ENCODE measurements at regions not wholly inside any gene's neighbourhood (a gene's known extent, or its start where the extent isn't known, plus 50 kb on each side); places are given as distances from the start of the nearest gene placed in this dataset.

GRCh38 chr13:109397285-109397684 is 389.1 kb downstream of the IRS2 start:
- Histone ChIP-seq H3K27me3 (no peaks in the 10 kb centered on the region), H3K9me3 (no peaks in the 10 kb centered on the region), H3K4me1 (no peaks in the 10 kb centered on the region), H3K36me3 (no peaks in the 10 kb centered on the region), H3K27ac (no peak overlapping the region), H3K4me3 (no peak overlapping the region)
- TF ChIP-seq, protein P1, sequence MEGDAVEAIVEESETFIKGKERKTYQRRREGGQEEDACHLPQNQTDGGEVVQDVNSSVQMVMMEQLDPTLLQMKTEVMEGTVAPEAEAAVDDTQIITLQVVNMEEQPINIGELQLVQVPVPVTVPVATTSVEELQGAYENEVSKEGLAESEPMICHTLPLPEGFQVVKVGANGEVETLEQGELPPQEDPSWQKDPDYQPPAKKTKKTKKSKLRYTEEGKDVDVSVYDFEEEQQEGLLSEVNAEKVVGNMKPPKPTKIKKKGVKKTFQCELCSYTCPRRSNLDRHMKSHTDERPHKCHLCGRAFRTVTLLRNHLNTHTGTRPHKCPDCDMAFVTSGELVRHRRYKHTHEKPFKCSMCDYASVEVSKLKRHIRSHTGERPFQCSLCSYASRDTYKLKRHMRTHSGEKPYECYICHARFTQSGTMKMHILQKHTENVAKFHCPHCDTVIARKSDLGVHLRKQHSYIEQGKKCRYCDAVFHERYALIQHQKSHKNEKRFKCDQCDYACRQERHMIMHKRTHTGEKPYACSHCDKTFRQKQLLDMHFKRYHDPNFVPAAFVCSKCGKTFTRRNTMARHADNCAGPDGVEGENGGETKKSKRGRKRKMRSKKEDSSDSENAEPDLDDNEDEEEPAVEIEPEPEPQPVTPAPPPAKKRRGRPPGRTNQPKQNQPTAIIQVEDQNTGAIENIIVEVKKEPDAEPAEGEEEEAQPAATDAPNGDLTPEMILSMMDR (IDR thresholded peaks at IDR 0.05): no peak
- DNase-seq (ENCODE audit: extremely low spot score in 2 of 2): no peak
- intact Hi-C loops (cut with DNase I): no loop called here

GRCh38 chr13:109396266-109396665 is 390.1 kb downstream of the IRS2 start:
- no peak for TF ChIP-seq POLR2AphosphoS5 (IDR thresholded peaks at IDR 0.05; ENCODE audit: insufficient read depth in 1 of 2, low read depth in 1 of 2)
- TF ChIP-seq, protein P1 (IDR thresholded peaks at IDR 0.05): no peak
- TF ChIP-seq POLR2A (IDR thresholded peaks at IDR 0.05): no peak
- DNase-seq (ENCODE audit: extremely low spot score in 2 of 2): no peak
- H3K9me3 ChIP-seq: no peaks in the 10 kb centered on the region
- H3K4me1 ChIP-seq: no peaks in the 10 kb centered on the region
- H3K4me3 ChIP-seq: no peak overlapping the region
- H3K36me3 ChIP-seq: no peaks in the 10 kb centered on the region
- intact Hi-C loops (cut with DNase I): no loop called here
- H3K27ac ChIP-seq: no peak overlapping the region
- H3K27me3 ChIP-seq: no peaks in the 10 kb centered on the region

- no peaks in the 10 kb centered on the region for H3K9me3 ChIP-seq
- H3K27ac ChIP-seq: no peak overlapping the region
- DNase-seq (ENCODE audit: extremely low spot score in 2 of 2): no peak
- no peak overlapping the region for H3K4me3 ChIP-seq
- no peaks in the 10 kb centered on the region for H3K36me3 ChIP-seq
- no peaks in the 10 kb centered on the region for H3K27me3 ChIP-seq
- intact Hi-C loops (cut with DNase I): no loop called here
- no peaks in the 10 kb centered on the region for H3K4me1 ChIP-seq
- TF ChIP-seq, protein P1 (IDR thresholded peaks at IDR 0.05): no peak
- TF ChIP-seq POLR2A (IDR thresholded peaks at IDR 0.05) (no peak), POLR2AphosphoS5 (IDR thresholded peaks at IDR 0.05; ENCODE audit: insufficient read depth in 1 of 2, low read depth in 1 of 2) (no peak)
Measured at GRCh38 chr13:109395014-109395413, 391.4 kb downstream of the IRS2 start.

GRCh38 chr13:109394311-109394988 is 391.9 kb downstream of the IRS2 start:
- intact Hi-C loops (cut with DNase I): no loop called here

GRCh38 chr13:109393045-109393444 is 393.3 kb downstream of the IRS2 start:
- H3K9me3 ChIP-seq: no peaks in the 10 kb centered on the region
- H3K36me3 ChIP-seq: no peaks in the 10 kb centered on the region
- H3K4me3 ChIP-seq: no peak overlapping the region
- no peaks in the 10 kb centered on the region for H3K4me1 ChIP-seq
- DNase-seq (ENCODE audit: extremely low spot score in 2 of 2): no peak
- intact Hi-C loops (cut with DNase I): no loop called here
- TF ChIP-seq POLR2AphosphoS5 (IDR thresholded peaks at IDR 0.05; ENCODE audit: insufficient read depth in 1 of 2, low read depth in 1 of 2) (no peak), POLR2A (IDR thresholded peaks at IDR 0.05) (no peak)
- TF ChIP-seq, protein P1 (IDR thresholded peaks at IDR 0.05): no peak
- H3K27me3 ChIP-seq: no peaks in the 10 kb centered on the region
- H3K27ac ChIP-seq: no peak overlapping the region

More at GRCh38 chr13:109394311-109394988, 391.9 kb downstream of the IRS2 start:
- TF ChIP-seq, protein P1 (IDR thresholded peaks at IDR 0.05): no peak
- TF ChIP-seq POLR2A (IDR thresholded peaks at IDR 0.05): no peak
- Histone ChIP-seq H3K27ac (no peak overlapping the region), H3K4me1 (no peaks in the 10 kb centered on the region), H3K36me3 (no peaks in the 10 kb centered on the region), H3K4me3 (no peak overlapping the region), H3K9me3 (no peaks in the 10 kb centered on the region), H3K27me3 (no peaks in the 10 kb centered on the region)
- no peak for DNase-seq (ENCODE audit: extremely low spot score in 2 of 2)

Data from vagina (tissue), 2 donors.